Neural cell (in vitro differentiated cells): ENCODE measurements at regions not wholly inside any gene's neighbourhood (a gene's known extent, or its start where the extent isn't known, plus 50 kb on each side); places are given as distances from the start of the nearest gene placed in this dataset.

Experiments
- CTCF ChIP-seq: fragments of 450-650 bp; IDR thresholded peaks from 2 replicates; pipeline ENCODE4 v1.5.1; 2014; ENCODE audit warnings: antibody characterized with exemption, mild to moderate bottlenecking, moderate library complexity; ENCODE audit not compliant: poor library complexity, severe bottlenecking
- EP300 ChIP-seq: fragments of 450-650 bp; conservative IDR thresholded peaks from 2 replicates; pipeline ENCODE4 v1.6.1; 2014; ENCODE audit warnings: antibody characterized with exemption, mild to moderate bottlenecking, moderate library complexity; ENCODE audit not compliant: poor library complexity, severe bottlenecking
- EZH2 ChIP-seq: fragments of 200-600, 300-800 bp; shearing (Covaris generic), sonication (generic); IDR thresholded peaks from 2 replicates; pipeline ENCODE4 v1.6.1; 2014; ENCODE audit warnings: antibody characterized with exemption, low read length, borderline replicate concordance, mild to moderate bottlenecking; ENCODE audit not compliant: insufficient read depth, poor library complexity, severe bottlenecking
- POLR2AphosphoS5 ChIP-seq: IDR thresholded peaks from 2 replicates; pipeline ENCODE4 v1.6.1; 2012

DNA sequence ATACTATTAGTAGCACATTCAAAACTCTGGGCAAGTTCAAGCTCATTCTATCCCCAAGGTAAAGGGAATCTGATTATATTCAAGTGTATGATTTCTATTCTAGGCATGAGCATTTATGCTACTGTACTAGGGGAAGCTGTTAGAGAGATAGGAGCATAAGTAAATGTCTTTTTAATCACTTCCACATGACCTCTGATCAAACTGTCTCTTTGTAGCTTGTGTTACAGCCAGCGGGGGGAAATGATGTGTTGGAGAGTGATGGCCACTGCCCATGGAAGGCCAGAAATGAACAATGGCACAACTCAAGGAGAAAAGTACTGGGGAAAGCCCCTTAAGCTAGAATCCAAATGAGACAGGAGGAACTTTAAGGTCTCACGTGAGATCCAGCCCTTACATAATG, 894.9 kb upstream of the CDH2 start:
- TF ChIP-seq CTCF = no peak
- TF ChIP-seq EZH2 = no peak
- no peak for TF ChIP-seq POLR2AphosphoS5
- TF ChIP-seq EP300 = no peak
